ENCODE measurements at regions not wholly inside any gene's neighbourhood (a gene's known extent, or its start where the extent isn't known, plus 50 kb on each side); places are given as distances from the start of the nearest gene placed in this dataset.
A peak's percentile ranks its signal among the peaks of the same experiment; 100 is the strongest.

GRCh38 chr2:37500031-37500430 is 155.6 kb downstream of the QPCT start:
- Histone ChIP-seq H3K9me3 (ENCODE audit: control insufficient read depth in 5 of 5, low read length in 5 of 5) (no peaks in the 10 kb centered on the region), H3K36me3 (ENCODE audit: control insufficient read depth in 5 of 5, insufficient read depth in 5 of 5, low read length in 5 of 5) (no peaks in the 10 kb centered on the region), H3K4me1 (ENCODE audit: control insufficient read depth in 5 of 5, insufficient read depth in 5 of 5, low read length in 5 of 5) (no peaks in the 10 kb centered on the region), H3K4me3 (ENCODE audit: low read depth in 1 of 5, low read length in 5 of 5) (no peak overlapping the region), H3K27me3 (ENCODE audit: control insufficient read depth in 5 of 5, insufficient read depth in 4 of 5, low read length in 5 of 5) (no peaks in the 10 kb centered on the region), H3K9ac (ENCODE audit: low read length in 5 of 5) (no peak overlapping the region), H3K27ac (ENCODE audit: low read depth, low read length) (no peak overlapping the region)

- Histone ChIP-seq H3K36me3 (ENCODE audit: control insufficient read depth in 5 of 5, insufficient read depth in 5 of 5, low read length in 5 of 5) (no peaks in the 10 kb centered on the region), H3K27me3 (ENCODE audit: control insufficient read depth in 5 of 5, insufficient read depth in 4 of 5, low read length in 5 of 5) (no peaks in the 10 kb centered on the region), H3K9me3 (ENCODE audit: control insufficient read depth in 5 of 5, low read length in 5 of 5) (no peaks in the 10 kb centered on the region), H3K4me1 (ENCODE audit: control insufficient read depth in 5 of 5, insufficient read depth in 5 of 5, low read length in 5 of 5) (no peaks in the 10 kb centered on the region), H3K4me3 (ENCODE audit: low read depth in 1 of 5, low read length in 5 of 5) (no peak overlapping the region), H3K27ac (ENCODE audit: low read depth, low read length) (no peak overlapping the region), H3K9ac (ENCODE audit: low read length in 5 of 5) (no peak overlapping the region)
Measured at GRCh38 chr2:37501113-37501512, 156.7 kb downstream of the QPCT start.

GRCh38 chr2:37506407-37507050 is 162.1 kb downstream of the QPCT start:
- Histone ChIP-seq H3K27me3 (ENCODE audit: control insufficient read depth in 5 of 5, insufficient read depth in 4 of 5, low read length in 5 of 5) (no peaks in the 10 kb centered on the region), H3K9me3 (ENCODE audit: control insufficient read depth in 5 of 5, low read length in 5 of 5) (no peaks in the 10 kb centered on the region), H3K36me3 (ENCODE audit: control insufficient read depth in 5 of 5, insufficient read depth in 5 of 5, low read length in 5 of 5) (no peaks in the 10 kb centered on the region), H3K27ac (ENCODE audit: low read depth, low read length) (no peak overlapping the region), H3K4me3 (ENCODE audit: low read depth in 1 of 5, low read length in 5 of 5) (no peak overlapping the region), H3K4me1 (ENCODE audit: control insufficient read depth in 5 of 5, insufficient read depth in 5 of 5, low read length in 5 of 5) (peaks cover 0 to 2% (median 0%) of the 10 kb centered on the region in 5 donors), H3K9ac (ENCODE audit: low read length in 5 of 5) (no peak overlapping the region)

- Histone ChIP-seq H3K4me1 (ENCODE audit: control insufficient read depth in 5 of 5, insufficient read depth in 5 of 5, low read length in 5 of 5) (peaks cover 0 to 2% (median 0%) of the 10 kb centered on the region in 5 donors), H3K9me3 (ENCODE audit: control insufficient read depth in 5 of 5, low read length in 5 of 5) (no peaks in the 10 kb centered on the region), H3K27ac (ENCODE audit: low read depth, low read length) (no peak overlapping the region), H3K27me3 (ENCODE audit: control insufficient read depth in 5 of 5, insufficient read depth in 4 of 5, low read length in 5 of 5) (no peaks in the 10 kb centered on the region), H3K4me3 (ENCODE audit: low read depth in 1 of 5, low read length in 5 of 5) (no peak overlapping the region), H3K36me3 (ENCODE audit: control insufficient read depth in 5 of 5, insufficient read depth in 5 of 5, low read length in 5 of 5) (no peaks in the 10 kb centered on the region), H3K9ac (ENCODE audit: low read length in 5 of 5) (no peak overlapping the region)
Measured at GRCh38 chr2:37507051-37507410, 162.6 kb downstream of the QPCT start.

GRCh38 chr2:37507703-37508102 is 163.3 kb downstream of the QPCT start:
- no peak overlapping the region for H3K27ac ChIP-seq (ENCODE audit: low read depth, low read length)
- no peaks in the 10 kb centered on the region for H3K36me3 ChIP-seq (ENCODE audit: control insufficient read depth in 5 of 5, insufficient read depth in 5 of 5, low read length in 5 of 5)
- no peak overlapping the region for H3K9ac ChIP-seq (ENCODE audit: low read length in 5 of 5)
- H3K4me1 ChIP-seq (ENCODE audit: control insufficient read depth in 5 of 5, insufficient read depth in 5 of 5, low read length in 5 of 5) = peaks cover 0 to 2% (median 0%) of the 10 kb centered on the region in 5 donors
- no peaks in the 10 kb centered on the region for H3K9me3 ChIP-seq (ENCODE audit: control insufficient read depth in 5 of 5, low read length in 5 of 5)
- H3K27me3 ChIP-seq (ENCODE audit: control insufficient read depth in 5 of 5, insufficient read depth in 4 of 5, low read length in 5 of 5) = no peaks in the 10 kb centered on the region
- no peak overlapping the region for H3K4me3 ChIP-seq (ENCODE audit: low read depth in 1 of 5, low read length in 5 of 5)

GRCh38 chr2:37512971-37513370 is 158.5 kb downstream of the CDC42EP3 start:
- no peak overlapping the region for H3K9ac ChIP-seq (ENCODE audit: low read length in 5 of 5)
- no peak overlapping the region for H3K4me3 ChIP-seq (ENCODE audit: low read depth in 1 of 5, low read length in 5 of 5)
- H3K9me3 ChIP-seq (ENCODE audit: control insufficient read depth in 5 of 5, low read length in 5 of 5) = no peaks in the 10 kb centered on the region
- H3K36me3 ChIP-seq (ENCODE audit: control insufficient read depth in 5 of 5, insufficient read depth in 5 of 5, low read length in 5 of 5) = no peaks in the 10 kb centered on the region
- H3K4me1 ChIP-seq (ENCODE audit: control insufficient read depth in 5 of 5, insufficient read depth in 5 of 5, low read length in 5 of 5) = no peaks in the 10 kb centered on the region
- no peaks in the 10 kb centered on the region for H3K27me3 ChIP-seq (ENCODE audit: control insufficient read depth in 5 of 5, insufficient read depth in 4 of 5, low read length in 5 of 5)
- H3K27ac ChIP-seq (ENCODE audit: low read depth, low read length) = no peak overlapping the region

- Histone ChIP-seq H3K4me1 (ENCODE audit: control insufficient read depth in 5 of 5, insufficient read depth in 5 of 5, low read length in 5 of 5) (peaks cover 0 to 31% (median 22%) of the 10 kb centered on the region in 5 donors), H3K27ac (ENCODE audit: low read depth, low read length) (peak overlapping the region; percentile 47), H3K36me3 (ENCODE audit: control insufficient read depth in 5 of 5, insufficient read depth in 5 of 5, low read length in 5 of 5) (no peaks in the 10 kb centered on the region), H3K9ac (ENCODE audit: low read length in 5 of 5) (peak overlapping the region in 1 of 5 donors; percentile 2), H3K4me3 (ENCODE audit: low read depth in 1 of 5, low read length in 5 of 5) (peak overlapping the region in 2 of 5 donors; percentile 42 to 48), H3K27me3 (ENCODE audit: control insufficient read depth in 5 of 5, insufficient read depth in 4 of 5, low read length in 5 of 5) (no peaks in the 10 kb centered on the region), H3K9me3 (ENCODE audit: control insufficient read depth in 5 of 5, low read length in 5 of 5) (no peaks in the 10 kb centered on the region)
Measured at GRCh38 chr2:37523814-37524362, 147.6 kb downstream of the CDC42EP3 start.

GRCh38 chr2:37526323-37526722 is 145.1 kb downstream of the CDC42EP3 start:
- no peak overlapping the region for H3K9ac ChIP-seq (ENCODE audit: low read length in 5 of 5)
- H3K4me3 ChIP-seq (ENCODE audit: low read depth in 1 of 5, low read length in 5 of 5) = no peak overlapping the region
- H3K4me1 ChIP-seq (ENCODE audit: control insufficient read depth in 5 of 5, insufficient read depth in 5 of 5, low read length in 5 of 5) = peaks cover 0 to 31% (median 22%) of the 10 kb centered on the region in 5 donors
- H3K27ac ChIP-seq (ENCODE audit: low read depth, low read length) = no peak overlapping the region
- no peaks in the 10 kb centered on the region for H3K36me3 ChIP-seq (ENCODE audit: control insufficient read depth in 5 of 5, insufficient read depth in 5 of 5, low read length in 5 of 5)
- no peaks in the 10 kb centered on the region for H3K9me3 ChIP-seq (ENCODE audit: control insufficient read depth in 5 of 5, low read length in 5 of 5)
- H3K27me3 ChIP-seq (ENCODE audit: control insufficient read depth in 5 of 5, insufficient read depth in 4 of 5, low read length in 5 of 5) = no peaks in the 10 kb centered on the region

GRCh38 chr2:37526856-37527255 is 144.6 kb downstream of the CDC42EP3 start:
- no peaks in the 10 kb centered on the region for H3K9me3 ChIP-seq (ENCODE audit: control insufficient read depth in 5 of 5, low read length in 5 of 5)
- no peaks in the 10 kb centered on the region for H3K36me3 ChIP-seq (ENCODE audit: control insufficient read depth in 5 of 5, insufficient read depth in 5 of 5, low read length in 5 of 5)
- H3K27me3 ChIP-seq (ENCODE audit: control insufficient read depth in 5 of 5, insufficient read depth in 4 of 5, low read length in 5 of 5) = no peaks in the 10 kb centered on the region
- H3K27ac ChIP-seq (ENCODE audit: low read depth, low read length) = no peak overlapping the region
- H3K9ac ChIP-seq (ENCODE audit: low read length in 5 of 5) = no peak overlapping the region
- no peak overlapping the region for H3K4me3 ChIP-seq (ENCODE audit: low read depth in 1 of 5, low read length in 5 of 5)
- peaks cover 0 to 28% (median 22%) of the 10 kb centered on the region in 5 donors for H3K4me1 ChIP-seq (ENCODE audit: control insufficient read depth in 5 of 5, insufficient read depth in 5 of 5, low read length in 5 of 5)

- Histone ChIP-seq H3K27ac (ENCODE audit: low read depth, low read length) (no peak overlapping the region), H3K27me3 (ENCODE audit: control insufficient read depth in 5 of 5, insufficient read depth in 4 of 5, low read length in 5 of 5) (no peaks in the 10 kb centered on the region), H3K9ac (ENCODE audit: low read length in 5 of 5) (no peak overlapping the region), H3K9me3 (ENCODE audit: control insufficient read depth in 5 of 5, low read length in 5 of 5) (no peaks in the 10 kb centered on the region), H3K4me1 (ENCODE audit: control insufficient read depth in 5 of 5, insufficient read depth in 5 of 5, low read length in 5 of 5) (peaks cover 0 to 23% (median 22%) of the 10 kb centered on the region in 5 donors), H3K4me3 (ENCODE audit: low read depth in 1 of 5, low read length in 5 of 5) (no peak overlapping the region), H3K36me3 (ENCODE audit: control insufficient read depth in 5 of 5, insufficient read depth in 5 of 5, low read length in 5 of 5) (no peaks in the 10 kb centered on the region)
Measured at GRCh38 chr2:37527361-37527760, 144.1 kb downstream of the CDC42EP3 start.
